Right lobe of liver (tissue), 6 donors: ENCODE measurements at regions not wholly inside any gene's neighbourhood (a gene's known extent, or its start where the extent isn't known, plus 50 kb on each side); places are given as distances from the start of the nearest gene placed in this dataset.

ENCODE experiments used
- ATAC-seq, 4 donors: fragments of 200-7000 bp; cut with Tn5 transposase; one replicate each; pipeline ENCODE4 v1.9.1; 2020; ENCODE audit warnings: mild to moderate bottlenecking in 4 of 4, moderate library complexity in 4 of 4
- DNase-seq, 3 donors: peaks; one replicate each; pipeline ENCODE4 v3.0.0-alpha.2; 2020
- H3K27ac ChIP-seq, 3 donors: fragments of 200-600 bp; one replicate each; pipeline ENCODE4 v1.8.0; 2022
- H3K27me3 ChIP-seq, 2 donors: fragments of 200-600 bp; one replicate each; pipeline ENCODE4 v1.8.0; 2022
- H3K36me3 ChIP-seq, 4 donors: fragments of 200-600 bp; sonication (generic) in 1 of 4; one replicate each; pipeline versions ENCODE4 v1.5.1 to v1.8.0; 2017 to 2022; ENCODE audit warnings: control low read depth in 1 of 4
- H3K4me1 ChIP-seq, 4 donors: fragments of 200-600 bp; sonication (generic) in 1 of 4; one replicate each; pipeline versions ENCODE4 v1.5.1 to v1.8.0; 2017 to 2022; ENCODE audit warnings: control low read depth in 1 of 4
- H3K4me3 ChIP-seq, 3 donors: fragments of 200-600 bp; one replicate each; pipeline ENCODE4 v1.8.0; 2022
- H3K9me3 ChIP-seq, 4 donors: fragments of 200-600 bp; sonication (generic) in 1 of 4; one replicate each; pipeline versions ENCODE4 v1.5.1 to v1.8.0; 2017 to 2022; ENCODE audit warnings: control low read depth in 1 of 4
- POLR2A ChIP-seq: fragments of 450-650 bp; IDR thresholded peaks from one replicate; pipeline ENCODE4 v1.6.1; 2017; ENCODE audit warnings: antibody characterized with exemption, mild to moderate bottlenecking
- WGBS: methylation state at CpG from one replicate; pipeline ENCODE4 v1.1.6; 2018; ENCODE audit warnings: low coverage, low lambda C conversion rate; ENCODE audit not compliant: insufficient coverage; ENCODE audit errors: missing lambda C conversion rate; 5-methylcytosine and 5-hydroxymethylcytosine counted together
- intact Hi-C, 2 donors: fragments of 100-400 bp; cut with DNase I; formaldehyde crosslinking; loops; one replicate each; pipeline versions ENCODE4 v1.11.2 to v1.14.1; 2022
- TF ChIP-seq, protein P1 (sequence below), 4 donors: fragments of 200-600 bp in 3 of 4; fragments of 450-650 bp in 1 of 4; IDR thresholded peaks; one replicate each; pipeline versions ENCODE4 v1.5.1 to v1.8.0; 2016 to 2022; ENCODE audit warnings: antibody characterized with exemption in 4 of 4, mild to moderate bottlenecking in 2 of 4
- donor health status: DM: no; HTN: yes; CAD: no.
- donor health status: DM: no; HTN: no; CAD: no.
- donor health status: DM: no; HTN: no; CAD: no.
- donor health status: DM: no; HTN: yes; CAD: no.
- donor health status: DM: no; HTN: yes; CAD: no.

DNA sequence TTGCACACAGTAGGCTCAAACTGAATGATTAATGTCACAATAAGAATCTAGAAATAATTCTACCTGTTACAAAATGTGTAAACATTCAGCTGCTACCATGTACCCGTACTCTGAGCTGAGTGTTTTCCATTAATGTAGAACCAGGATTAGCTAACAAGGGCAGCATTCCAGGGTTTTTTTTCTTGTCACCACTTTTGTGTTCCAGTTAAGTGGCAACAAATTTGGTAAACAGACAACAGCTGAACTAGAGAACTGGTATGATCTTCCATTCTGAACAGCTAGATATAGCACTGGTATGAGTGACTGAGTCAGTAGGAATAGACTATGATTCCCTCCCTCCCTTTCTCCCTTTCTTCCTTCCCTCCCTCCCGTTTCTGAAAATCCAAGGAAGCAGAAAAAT is 229.4 kb downstream of the CD47 start:
- no peak for DNase-seq
- intact Hi-C loops = no loop called here
- H3K27ac ChIP-seq = no peak overlapping the region
- WGBS = 40% methylated on average over 2 of the region's 2 CpGs
- peak in 3 of 4 donors; percentile 23 to 49 (median 34) for ATAC-seq
- TF ChIP-seq POLR2A = no peak
- TF ChIP-seq, protein P1, sequence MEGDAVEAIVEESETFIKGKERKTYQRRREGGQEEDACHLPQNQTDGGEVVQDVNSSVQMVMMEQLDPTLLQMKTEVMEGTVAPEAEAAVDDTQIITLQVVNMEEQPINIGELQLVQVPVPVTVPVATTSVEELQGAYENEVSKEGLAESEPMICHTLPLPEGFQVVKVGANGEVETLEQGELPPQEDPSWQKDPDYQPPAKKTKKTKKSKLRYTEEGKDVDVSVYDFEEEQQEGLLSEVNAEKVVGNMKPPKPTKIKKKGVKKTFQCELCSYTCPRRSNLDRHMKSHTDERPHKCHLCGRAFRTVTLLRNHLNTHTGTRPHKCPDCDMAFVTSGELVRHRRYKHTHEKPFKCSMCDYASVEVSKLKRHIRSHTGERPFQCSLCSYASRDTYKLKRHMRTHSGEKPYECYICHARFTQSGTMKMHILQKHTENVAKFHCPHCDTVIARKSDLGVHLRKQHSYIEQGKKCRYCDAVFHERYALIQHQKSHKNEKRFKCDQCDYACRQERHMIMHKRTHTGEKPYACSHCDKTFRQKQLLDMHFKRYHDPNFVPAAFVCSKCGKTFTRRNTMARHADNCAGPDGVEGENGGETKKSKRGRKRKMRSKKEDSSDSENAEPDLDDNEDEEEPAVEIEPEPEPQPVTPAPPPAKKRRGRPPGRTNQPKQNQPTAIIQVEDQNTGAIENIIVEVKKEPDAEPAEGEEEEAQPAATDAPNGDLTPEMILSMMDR (IDR thresholded peaks at IDR 0.05) = no peak
- H3K36me3 ChIP-seq = no peaks in the 10 kb centered on the region
- H3K9me3 ChIP-seq = no peaks in the 10 kb centered on the region
- no peaks in the 10 kb centered on the region for H3K27me3 ChIP-seq
- no peaks in the 10 kb centered on the region for H3K4me1 ChIP-seq
- H3K4me3 ChIP-seq = no peak overlapping the region
